ENCODE measurements at regions not wholly inside any gene's neighbourhood (a gene's known extent, or its start where the extent isn't known, plus 50 kb on each side); places are given as distances from the start of the nearest gene placed in this dataset.

DNA sequence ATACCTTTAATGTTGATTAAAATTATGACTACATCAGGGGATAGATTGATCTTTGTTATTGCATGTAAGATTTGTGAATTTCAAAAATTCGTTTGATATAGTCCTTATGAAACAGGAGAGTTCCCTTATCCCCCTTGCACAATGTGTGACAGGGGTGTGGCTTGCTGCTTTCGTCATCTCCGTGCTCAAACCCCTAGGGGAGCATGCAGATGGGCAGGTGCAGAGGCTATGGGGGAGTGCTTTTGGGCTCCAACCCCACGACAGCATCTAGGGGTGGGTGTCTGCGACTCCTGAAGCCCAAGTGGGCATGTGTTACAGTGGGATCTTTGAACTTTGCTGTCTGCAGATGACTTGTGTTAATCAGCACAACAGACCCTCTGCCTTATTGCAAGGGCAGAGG, 360.1 kb upstream of the GOLIM4 start:
- no peak for DNase-seq (ENCODE audit: low read depth)

GRCh38 chr3:168453623-168454022, 357.9 kb upstream of the GOLIM4 start:
- DNase-seq (ENCODE audit: low read depth): no peak

- no peak for DNase-seq (ENCODE audit: low read depth)
These were observed 348.2 kb upstream of the GOLIM4 start for GRCh38 chr3:168443965-168444364.

- no peak for DNase-seq (ENCODE audit: low read depth)
These were observed 346.8 kb upstream of the GOLIM4 start for GRCh38 chr3:168442502-168442901.

GRCh38 chr3:168436245-168436724, 340.6 kb upstream of the GOLIM4 start:
- no peak for DNase-seq (ENCODE audit: low read depth)

DNA sequence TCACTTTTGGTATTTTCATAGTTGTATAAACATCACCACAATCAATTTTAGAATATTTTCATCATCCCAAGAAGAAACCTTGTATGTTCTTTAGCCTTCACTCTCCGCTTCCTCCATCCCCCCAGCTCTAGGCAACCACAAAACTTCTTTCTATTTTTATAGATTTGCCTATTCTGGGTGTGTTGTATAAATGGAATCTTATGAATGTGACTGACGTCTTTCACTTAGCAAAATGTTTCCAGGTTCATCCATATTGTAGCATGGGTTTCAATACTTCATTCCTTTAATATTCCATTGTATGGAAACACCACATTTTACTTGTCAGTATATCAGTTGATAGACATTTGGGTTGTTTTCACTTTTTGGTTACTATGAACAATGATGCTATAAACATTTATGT, 335.8 kb upstream of the GOLIM4 start:
- no peak for DNase-seq (ENCODE audit: low read depth)

DNA sequence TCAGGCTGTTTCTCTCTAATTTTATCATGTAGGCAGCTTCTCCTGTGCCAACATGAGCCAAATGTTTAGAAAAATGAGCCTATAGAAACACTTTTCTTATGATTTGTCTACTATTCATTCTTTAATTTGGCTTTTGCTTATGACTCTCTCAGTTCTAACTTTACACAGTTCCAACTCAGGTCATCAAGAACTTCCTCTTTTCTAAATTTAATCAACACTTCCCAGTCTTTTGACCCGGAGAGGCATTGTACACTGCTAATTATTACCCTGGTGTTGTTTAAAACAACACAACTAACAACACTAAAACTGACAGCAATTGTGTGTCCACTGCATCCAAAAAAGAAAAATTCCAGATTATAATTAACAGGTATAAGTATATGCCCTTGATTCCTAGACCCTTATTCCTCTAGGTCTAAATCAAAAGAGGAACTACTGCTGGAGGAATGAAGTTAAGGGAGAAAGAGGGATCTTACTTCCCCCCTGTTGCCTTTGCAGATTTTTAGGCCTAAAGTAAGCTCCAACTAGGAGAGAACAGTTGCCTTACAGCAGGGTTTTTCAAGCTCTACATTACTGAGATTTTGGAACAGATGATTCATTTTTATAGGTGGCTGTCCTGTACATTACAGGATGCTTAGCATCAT, 332.2 kb upstream of the GOLIM4 start:
- no peak for DNase-seq (ENCODE audit: low read depth)

GRCh38 chr3:168427156-168427555, 331.4 kb upstream of the GOLIM4 start:
- no peak for DNase-seq (ENCODE audit: low read depth)

- DNase-seq (ENCODE audit: low read depth): peak; percentile 51
These were observed 330.3 kb upstream of the GOLIM4 start for GRCh38 chr3:168425936-168426595.

GRCh38 chr3:168424059-168424734, 328.5 kb upstream of the GOLIM4 start:
- no peak for DNase-seq (ENCODE audit: low read depth)

- DNase-seq (ENCODE audit: low read depth): no peak
These were observed 327.1 kb upstream of the GOLIM4 start for GRCh38 chr3:168422843-168423242.

- no peak for DNase-seq (ENCODE audit: low read depth)
These were observed 323.4 kb upstream of the GOLIM4 start for GRCh38 chr3:168419091-168419490.

DNA sequence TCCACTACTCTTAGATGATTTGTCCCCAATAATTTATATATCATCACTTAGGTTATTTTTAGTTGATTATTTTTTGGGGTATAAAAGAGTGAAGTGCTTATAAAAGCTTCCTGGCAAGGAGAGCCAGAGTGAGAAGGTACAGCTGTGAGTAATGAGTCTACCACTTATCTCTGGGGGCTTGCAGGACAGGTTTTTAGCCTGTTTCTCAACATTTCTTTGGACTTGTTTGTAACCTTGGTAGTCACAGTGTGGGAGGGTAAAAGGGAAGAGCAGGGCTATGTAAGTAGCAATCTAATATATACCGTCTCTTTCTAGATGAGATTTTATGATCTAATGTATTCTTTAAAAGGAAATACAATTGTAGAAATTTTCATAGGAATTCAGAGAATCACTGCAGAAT, 321.3 kb upstream of the GOLIM4 start:
- DNase-seq (ENCODE audit: low read depth): no peak

DNA sequence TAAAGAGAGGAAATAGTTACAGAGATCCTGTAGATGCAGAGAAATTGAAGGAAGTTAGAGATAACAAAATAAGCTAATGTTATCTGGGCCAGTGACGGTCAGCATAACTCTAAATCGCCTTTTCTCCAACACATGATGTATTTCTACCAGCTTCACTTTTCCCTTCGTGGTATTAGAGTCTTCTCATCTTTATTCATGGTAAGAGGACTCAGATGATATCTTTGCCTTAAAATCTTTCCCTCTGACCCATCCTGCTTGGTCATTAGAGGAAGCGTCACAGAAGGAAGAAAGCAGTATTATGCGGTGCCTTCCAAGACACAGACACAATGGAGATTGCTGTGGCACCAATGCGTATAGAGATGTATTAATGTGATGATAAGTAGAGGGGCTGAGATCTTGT, 320.7 kb upstream of the GOLIM4 start:
- no peak for DNase-seq (ENCODE audit: low read depth)

DNA sequence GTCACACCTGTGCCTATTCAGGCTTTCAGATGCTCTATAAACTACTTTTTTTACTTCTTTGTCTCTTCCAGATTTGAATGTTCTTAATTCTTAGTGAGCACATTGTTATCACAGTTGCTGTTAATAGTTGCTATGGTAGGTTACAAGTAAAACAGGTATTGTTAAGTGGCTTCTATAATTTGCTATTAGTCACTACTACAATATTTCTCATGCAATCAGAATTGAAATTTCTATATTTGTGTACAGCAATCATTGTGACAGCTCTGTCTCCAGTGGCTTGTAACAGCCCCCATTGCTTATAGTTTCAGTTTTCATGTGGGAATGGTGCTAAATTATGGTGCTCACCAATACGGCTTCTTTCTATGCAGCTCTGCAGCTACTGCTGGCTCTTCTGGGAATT, 318.4 kb upstream of the GOLIM4 start:
- DNase-seq (ENCODE audit: low read depth): no peak

DNA sequence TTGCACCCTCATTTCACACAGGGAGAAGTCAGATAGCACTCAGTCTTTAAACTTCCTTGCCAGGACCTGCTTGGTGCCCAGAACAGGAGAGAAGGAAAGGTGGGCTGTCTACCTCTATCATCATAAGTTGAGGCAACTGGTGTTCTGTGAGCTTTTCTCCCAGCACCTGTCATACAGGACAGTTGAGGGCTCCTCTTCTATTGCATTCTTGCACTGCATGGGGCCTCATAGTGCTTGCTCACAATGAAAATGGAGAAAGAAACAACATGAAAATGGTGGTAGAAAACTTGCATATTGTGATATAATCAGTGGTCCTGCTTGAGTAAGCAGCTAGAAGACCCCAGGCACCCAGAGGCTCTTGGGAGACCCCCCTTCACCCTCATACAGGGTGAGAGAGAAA, 311.7 kb upstream of the GOLIM4 start:
- DNase-seq (ENCODE audit: low read depth): no peak

DNA sequence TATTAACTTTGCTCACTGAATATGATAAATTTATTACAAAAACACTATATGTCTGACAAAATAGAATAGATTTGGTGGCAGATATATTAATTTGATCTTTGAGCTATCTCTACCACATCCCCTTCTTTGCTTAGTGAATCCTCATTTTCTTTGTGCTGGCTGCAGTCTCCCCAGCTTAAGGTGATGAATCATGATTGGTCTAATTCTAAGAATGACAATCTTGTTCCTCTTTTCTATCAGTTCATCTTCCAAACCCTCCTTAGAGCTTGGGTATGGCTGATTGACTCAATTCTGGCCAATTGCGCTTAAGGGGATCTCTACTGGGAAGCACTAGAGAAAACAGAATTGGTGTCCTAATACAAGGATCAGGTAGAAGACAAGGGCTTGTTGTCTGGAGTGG, 309.6 kb upstream of the GOLIM4 start:
- DNase-seq (ENCODE audit: low read depth): no peak

DNA sequence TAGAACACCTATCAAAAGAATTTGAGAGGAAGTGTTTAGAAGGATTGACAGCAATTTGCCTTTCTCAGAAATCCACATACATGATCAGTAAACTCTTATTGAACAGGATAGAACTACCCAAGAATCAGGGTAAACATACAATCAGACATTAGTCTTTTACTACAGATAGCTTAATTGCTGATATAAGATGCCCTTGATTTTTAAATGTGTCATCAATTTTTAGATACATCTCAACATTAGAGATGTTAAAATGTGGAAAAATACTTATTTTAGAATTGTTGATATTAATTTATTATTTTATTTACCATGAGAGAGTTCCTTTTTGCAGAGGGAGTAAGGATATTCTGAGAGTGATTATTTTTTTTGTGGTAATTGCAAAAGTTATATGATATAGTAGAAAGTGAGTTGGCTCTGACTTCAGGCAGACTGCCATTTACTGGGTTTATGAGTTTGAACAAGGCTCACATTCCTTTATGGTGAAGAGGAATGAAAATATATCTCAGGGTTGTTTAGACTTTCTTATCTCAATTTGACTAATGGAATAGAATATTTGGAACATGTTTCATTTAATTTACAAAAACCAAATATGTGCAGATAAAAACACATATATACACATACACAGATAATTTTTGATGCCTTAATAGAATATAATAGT, 302.8 kb upstream of the GOLIM4 start:
- peak; percentile 22 for DNase-seq (ENCODE audit: low read depth)

GRCh38 chr3:168396861-168397260, 301.1 kb upstream of the GOLIM4 start:
- no peak for DNase-seq (ENCODE audit: low read depth)

GRCh38 chr3:168395551-168395950, 299.8 kb upstream of the GOLIM4 start:
- DNase-seq (ENCODE audit: low read depth): no peak

- no peak for DNase-seq (ENCODE audit: low read depth)
These were observed 298.7 kb upstream of the GOLIM4 start for GRCh38 chr3:168394439-168394838.

GRCh38 chr3:168386301-168386700, 290.6 kb upstream of the GOLIM4 start:
- no peak for DNase-seq (ENCODE audit: low read depth)

GRCh38 chr3:168384990-168385389, 289.3 kb upstream of the GOLIM4 start:
- no peak for DNase-seq (ENCODE audit: low read depth)

Data from HS-5 (cell line).